ENCODE measurements at regions not wholly inside any gene's neighbourhood (a gene's known extent, or its start where the extent isn't known, plus 50 kb on each side); places are given as distances from the start of the nearest gene placed in this dataset.

DNA sequence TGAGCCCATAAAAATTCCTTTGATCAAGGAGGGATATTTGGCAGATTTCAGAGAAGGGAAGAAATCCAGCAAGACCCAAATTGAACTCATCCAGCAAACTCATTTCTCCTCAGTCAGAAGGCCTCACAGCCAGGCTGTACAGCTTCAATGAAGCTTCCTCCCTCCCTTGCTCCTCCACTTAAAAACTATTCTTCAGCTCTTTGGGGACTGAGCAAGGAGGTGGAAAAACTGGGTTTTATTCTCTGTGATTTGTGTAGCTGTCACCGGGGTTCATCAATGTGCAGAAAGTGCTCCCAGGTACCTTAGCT lies 158.7 kb upstream of the ZNF184 start:
- H3K4me3 Mint-ChIP-seq: peak overlapping the region; percentile 94 to 98
- H2AK5ac ChIP-seq (ENCODE audit: insufficient read length, low read length): no peak overlapping the region
- H4K5ac ChIP-seq (ENCODE audit: insufficient read length, low read depth, low read length): no peak overlapping the region
- no peak overlapping the region for H3K23ac ChIP-seq (ENCODE audit: insufficient read length, low read depth, low read length)
- no peak overlapping the region for H3K9ac ChIP-seq (ENCODE audit: extremely low read depth, insufficient read length, low read length)
- no peak overlapping the region for H3K4ac ChIP-seq (ENCODE audit: low read depth, low read length)
- no peak overlapping the region for H2BK5ac ChIP-seq (ENCODE audit: insufficient read length, low read length)
- no peaks in the 10 kb centered on the region for H3K27me3 ChIP-seq (ENCODE audit: insufficient read depth, low read length)
- H3K36me3 Mint-ChIP-seq (ENCODE audit: insufficient read depth in 1 of 3, low read depth in 3 of 3): peaks cover 0 to 1% (median 0%) of the 10 kb centered on the region in 3 experiments; a peak in 3 of 7 replicates
- no peak overlapping the region for H2AFZ ChIP-seq (ENCODE audit: low read length)
- no peaks in the 10 kb centered on the region for H3K9me3 ChIP-seq (ENCODE audit: control insufficient read depth, low read depth, low read length)
- H3T11ph ChIP-seq (ENCODE audit: low read length): no peak overlapping the region
- H3K27me3 Mint-ChIP-seq (ENCODE audit: low read depth): peaks cover 53% of the 10 kb centered on the region
- no peaks in the 10 kb centered on the region for H4K20me1 ChIP-seq (ENCODE audit: control insufficient read depth, insufficient read depth, insufficient read length)
- no peak overlapping the region for H2BK20ac ChIP-seq (ENCODE audit: low read depth, low read length, poor library complexity, severe bottlenecking)
- H3K18ac ChIP-seq (ENCODE audit: insufficient read length, low read depth, low read length): no peak overlapping the region
- no peak overlapping the region for H3K27ac ChIP-seq (ENCODE audit: insufficient read length, low read depth, low read length)
- no peak overlapping the region for H4K8ac ChIP-seq (replicated peaks; ENCODE audit: insufficient read length, low read depth, low read length)
- H3K14ac ChIP-seq (ENCODE audit: insufficient read depth, low read length): no peak overlapping the region
- no peak overlapping the region for H2BK12ac ChIP-seq (ENCODE audit: insufficient read length, low read depth, low read length)
- no peak for DNase-seq
- peaks cover 4% of the 10 kb centered on the region for H3K23me2 ChIP-seq (ENCODE audit: insufficient read length, low read depth, low read length, poor library complexity, severe bottlenecking)
- WGBS (ENCODE audit: extremely low coverage, insufficient read length, low lambda C conversion rate): no CpG with 5 or more reads among the region's 1 CpG
- peaks cover 5 to 6% of the 10 kb centered on the region in 2 experiments for H3K4me1 Mint-ChIP-seq
- TF ChIP-seq, protein P1, sequence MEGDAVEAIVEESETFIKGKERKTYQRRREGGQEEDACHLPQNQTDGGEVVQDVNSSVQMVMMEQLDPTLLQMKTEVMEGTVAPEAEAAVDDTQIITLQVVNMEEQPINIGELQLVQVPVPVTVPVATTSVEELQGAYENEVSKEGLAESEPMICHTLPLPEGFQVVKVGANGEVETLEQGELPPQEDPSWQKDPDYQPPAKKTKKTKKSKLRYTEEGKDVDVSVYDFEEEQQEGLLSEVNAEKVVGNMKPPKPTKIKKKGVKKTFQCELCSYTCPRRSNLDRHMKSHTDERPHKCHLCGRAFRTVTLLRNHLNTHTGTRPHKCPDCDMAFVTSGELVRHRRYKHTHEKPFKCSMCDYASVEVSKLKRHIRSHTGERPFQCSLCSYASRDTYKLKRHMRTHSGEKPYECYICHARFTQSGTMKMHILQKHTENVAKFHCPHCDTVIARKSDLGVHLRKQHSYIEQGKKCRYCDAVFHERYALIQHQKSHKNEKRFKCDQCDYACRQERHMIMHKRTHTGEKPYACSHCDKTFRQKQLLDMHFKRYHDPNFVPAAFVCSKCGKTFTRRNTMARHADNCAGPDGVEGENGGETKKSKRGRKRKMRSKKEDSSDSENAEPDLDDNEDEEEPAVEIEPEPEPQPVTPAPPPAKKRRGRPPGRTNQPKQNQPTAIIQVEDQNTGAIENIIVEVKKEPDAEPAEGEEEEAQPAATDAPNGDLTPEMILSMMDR (conservative IDR thresholded peaks at IDR 0.05): no peak
- H3K79me2 ChIP-seq (ENCODE audit: insufficient read depth, low read length): no peaks in the 10 kb centered on the region
- H3K4me1 ChIP-seq (ENCODE audit: insufficient read depth, low read length): no peaks in the 10 kb centered on the region
- no peak overlapping the region for H4K91ac ChIP-seq (ENCODE audit: insufficient read length, low read depth, low read length)
- no peaks in the 10 kb centered on the region for H3K79me1 ChIP-seq (ENCODE audit: insufficient read depth, low read depth, low read length, poor library complexity, severe bottlenecking)
- no peak overlapping the region for H3K56ac ChIP-seq (ENCODE audit: insufficient read length, low read depth, low read length)
- H3K9me3 Mint-ChIP-seq: peaks cover 0 to 4% of the 10 kb centered on the region in 2 experiments; a peak in 1 of 5 replicates
- H2BK120ac ChIP-seq (ENCODE audit: low read depth, low read length, poor library complexity, severe bottlenecking): no peak overlapping the region
- H3K4me2 ChIP-seq (ENCODE audit: insufficient read depth, insufficient read length, low read length): no peak overlapping the region
- no peak overlapping the region for H2BK15ac ChIP-seq (ENCODE audit: low read depth, low read length)
- no peak overlapping the region for H3K27ac Mint-ChIP-seq
